NT2/D1 (cell line): ENCODE measurements at regions not wholly inside any gene's neighbourhood (a gene's known extent, or its start where the extent isn't known, plus 50 kb on each side); places are given as distances from the start of the nearest gene placed in this dataset.

ENCODE experiments used
- YY1 ChIP-seq: IDR thresholded peaks from 2 replicates; pipeline ENCODE4 v1.6.1; 2011; ENCODE audit not compliant: insufficient read length, insufficient read depth
- ZNF274 ChIP-seq: IDR thresholded peaks from 2 replicates; pipeline ENCODE4 v1.6.1; 2011; ENCODE audit warnings: mild to moderate bottlenecking, low read depth, low read length

GRCh38 chr7:16007911-16008310 lies 321.4 kb upstream of the MEOX2 start:
- no peak for TF ChIP-seq YY1
- no peak for TF ChIP-seq ZNF274
